ENCODE measurements at regions not wholly inside any gene's neighbourhood (a gene's known extent, or its start where the extent isn't known, plus 50 kb on each side); places are given as distances from the start of the nearest gene placed in this dataset.

- TF ChIP-seq GABPA (IDR thresholded peaks at IDR 0.05; ENCODE audit: low read depth) (no peak), CTCF (IDR thresholded peaks at IDR 0.05) (no peak)
These were observed 75.2 kb upstream of the UBL3 start for GRCh38 chr13:29925457-29926097.

Data from SK-N-SH (cell line).